BLaER1 treated with 17β-estradiol and CSF1 and Interleukin-3, amounts not matched to agents 10 nM and 100 nM (cell line): ENCODE measurements at regions not wholly inside any gene's neighbourhood (a gene's known extent, or its start where the extent isn't known, plus 50 kb on each side); places are given as distances from the start of the nearest gene placed in this dataset.
A peak's percentile ranks its signal among the peaks of the same experiment; 100 is the strongest.

Experiments
- H3K27ac ChIP-seq, 11 experiments: shearing (Covaris generic); formaldehyde crosslinking; 2 replicates each; pipeline ENCODE4 v1.8.1; 2022
- H3K27me3 ChIP-seq, 11 experiments: shearing (Covaris generic); formaldehyde crosslinking; 2 replicates each; pipeline ENCODE4 v1.8.1; 2022
- H3K36me3 ChIP-seq, 11 experiments: shearing (Covaris generic); formaldehyde crosslinking; 2 replicates each; pipeline ENCODE4 v1.8.1; 2022
- H3K4me1 ChIP-seq, 10 experiments: shearing (Covaris generic); formaldehyde crosslinking; 2 replicates each; pipeline ENCODE4 v1.8.1; 2022
- H3K4me2 ChIP-seq, 11 experiments: shearing (Covaris generic); formaldehyde crosslinking; 2 replicates each; pipeline ENCODE4 v1.8.1; 2022
- H3K4me3 ChIP-seq, 10 experiments: shearing (Covaris generic); formaldehyde crosslinking; 2 replicates each; pipeline ENCODE4 v1.8.1; 2022
- H3K9ac ChIP-seq, 11 experiments: shearing (Covaris generic); formaldehyde crosslinking; 2 replicates each; pipeline ENCODE4 v1.8.1; 2022
- H3K9me3 ChIP-seq, 11 experiments: shearing (Covaris generic); formaldehyde crosslinking; replicated peaks in 1 of 11; 2 replicates each; pipeline ENCODE4 v1.8.1; 2022
- H4K20me1 ChIP-seq, 11 experiments: shearing (Covaris generic); formaldehyde crosslinking; 2 replicates each; pipeline ENCODE4 v1.8.1; 2022
- Cebpa-rat ChIP-seq, 11 experiments: shearing (Covaris generic); IDR thresholded peaks; 2 replicates each; pipeline ENCODE4 v1.8.1; 2022

GRCh38 chr17:77354670-77355455, 214.1 kb downstream of the SEC14L1 start:
- Histone ChIP-seq H3K9me3 (no peaks in the 10 kb centered on the region), H3K4me2 (no peak overlapping the region; a peak in 1 of 22 replicates), H3K36me3 (peaks cover 0 to 7% (median 0%) of the 10 kb centered on the region in 11 experiments; a peak in 1 of 22 replicates), H3K4me3 (no peak overlapping the region), H3K27ac (no peak overlapping the region), H3K4me1 (peaks cover 10 to 33% (median 26%) of the 10 kb centered on the region in 10 experiments), H4K20me1 (peaks cover 0 to 98% (median 0%) of the 10 kb centered on the region in 11 experiments; a peak in 7 of 22 replicates), H3K27me3 (no peaks in the 10 kb centered on the region), H3K9ac (no peak overlapping the region)
- no peak for TF ChIP-seq Cebpa-rat (IDR thresholded peaks at IDR 0.05)

- H3K27ac ChIP-seq, result peak overlapping the region in 7 of 11 experiments; percentile 3 to 55 (median 40); a peak in 10 of 22 replicates
- peaks cover 10 to 29% (median 14%) of the 10 kb centered on the region in 10 experiments for H3K4me1 ChIP-seq
- peaks cover 0 to 98% (median 0%) of the 10 kb centered on the region in 11 experiments; a peak in 7 of 22 replicates for H4K20me1 ChIP-seq
- H3K4me3 ChIP-seq, result no peak overlapping the region
- H3K36me3 ChIP-seq, result peaks cover 0 to 7% (median 0%) of the 10 kb centered on the region in 11 experiments; a peak in 1 of 22 replicates
- H3K27me3 ChIP-seq, result no peaks in the 10 kb centered on the region
- peak overlapping the region; percentile 21 to 70 (median 53); a peak in 20 of 22 replicates for H3K4me2 ChIP-seq
- TF ChIP-seq Cebpa-rat (IDR thresholded peaks at IDR 0.05), result no peak
- H3K9me3 ChIP-seq, result no peaks in the 10 kb centered on the region
- peak overlapping the region in 2 of 11 experiments; percentile 12 to 50; a peak in 3 of 22 replicates for H3K9ac ChIP-seq
Observed at GRCh38 chr17:77356109-77356689, 215.4 kb downstream of the SEC14L1 start.

- H3K27me3 ChIP-seq, result no peaks in the 10 kb centered on the region
- no peak overlapping the region for H3K27ac ChIP-seq
- no peaks in the 10 kb centered on the region for H3K9me3 ChIP-seq
- H3K4me1 ChIP-seq, result peaks cover 10 to 25% (median 16%) of the 10 kb centered on the region in 10 experiments
- H3K9ac ChIP-seq, result no peak overlapping the region
- H4K20me1 ChIP-seq, result peaks cover 0 to 98% (median 0%) of the 10 kb centered on the region in 11 experiments; a peak in 7 of 22 replicates
- TF ChIP-seq Cebpa-rat (IDR thresholded peaks at IDR 0.05), result no peak
- H3K4me3 ChIP-seq, result no peak overlapping the region
- no peak overlapping the region for H3K4me2 ChIP-seq
- peaks cover 0 to 7% (median 0%) of the 10 kb centered on the region in 11 experiments; a peak in 1 of 22 replicates for H3K36me3 ChIP-seq
Observed at GRCh38 chr17:77356690-77357201, 216.0 kb downstream of the SEC14L1 start.

GRCh38 chr17:77358801-77359200, 218.0 kb downstream of the SEC14L1 start:
- Histone ChIP-seq H3K4me3 (no peak overlapping the region), H4K20me1 (peaks cover 0 to 98% (median 0%) of the 10 kb centered on the region in 11 experiments; a peak in 7 of 22 replicates), H3K9me3 (no peaks in the 10 kb centered on the region), H3K27me3 (no peaks in the 10 kb centered on the region), H3K9ac (no peak overlapping the region), H3K4me2 (no peak overlapping the region), H3K27ac (no peak overlapping the region), H3K4me1 (peaks cover 31 to 44% (median 36%) of the 10 kb centered on the region in 10 experiments), H3K36me3 (peaks cover 0 to 7% (median 0%) of the 10 kb centered on the region in 11 experiments; a peak in 1 of 22 replicates)
- TF ChIP-seq Cebpa-rat (IDR thresholded peaks at IDR 0.05), result no peak

GRCh38 chr17:77359236-77359635, 218.5 kb downstream of the SEC14L1 start:
- no peaks in the 10 kb centered on the region for H3K9me3 ChIP-seq
- H3K27me3 ChIP-seq, result no peaks in the 10 kb centered on the region
- peaks cover 0 to 98% (median 0%) of the 10 kb centered on the region in 11 experiments; a peak in 7 of 22 replicates for H4K20me1 ChIP-seq
- no peak overlapping the region for H3K27ac ChIP-seq
- no peak for TF ChIP-seq Cebpa-rat (IDR thresholded peaks at IDR 0.05)
- no peak overlapping the region for H3K4me3 ChIP-seq
- no peak overlapping the region for H3K4me2 ChIP-seq
- H3K9ac ChIP-seq, result no peak overlapping the region
- peaks cover 0 to 7% (median 0%) of the 10 kb centered on the region in 11 experiments; a peak in 1 of 22 replicates for H3K36me3 ChIP-seq
- H3K4me1 ChIP-seq, result peaks cover 35 to 46% (median 38%) of the 10 kb centered on the region in 10 experiments

GRCh38 chr17:77361986-77362620, 221.3 kb downstream of the SEC14L1 start:
- 0 out of 22 replicates have a peak, but pooled peaks cover 0 to 4% (median 0%) of the 10 kb centered on the region in 11 experiments for H3K27me3 ChIP-seq
- peaks cover 0 to 100% (median 0%) of the 10 kb centered on the region in 11 experiments; a peak in 8 of 22 replicates for H4K20me1 ChIP-seq
- H3K27ac ChIP-seq, result peak overlapping the region in 10 of 11 experiments; percentile 12 to 73 (median 51); a peak in 15 of 22 replicates
- peaks cover 54 to 62% (median 57%) of the 10 kb centered on the region in 10 experiments for H3K4me1 ChIP-seq
- no peak overlapping the region for H3K4me3 ChIP-seq
- peak overlapping the region; percentile 62 to 95 (median 77) for H3K4me2 ChIP-seq
- H3K36me3 ChIP-seq, result peaks cover 0 to 7% (median 0%) of the 10 kb centered on the region in 11 experiments; a peak in 1 of 22 replicates
- TF ChIP-seq Cebpa-rat (IDR thresholded peaks at IDR 0.05), result no peak
- peak overlapping the region; percentile 3 to 67 (median 49); a peak in 18 of 22 replicates for H3K9ac ChIP-seq
- no peaks in the 10 kb centered on the region for H3K9me3 ChIP-seq

- no peak overlapping the region for H3K4me3 ChIP-seq
- H3K9me3 ChIP-seq, result no peaks in the 10 kb centered on the region
- H3K4me1 ChIP-seq, result peaks cover 59 to 72% (median 63%) of the 10 kb centered on the region in 10 experiments
- 0 out of 22 replicates have a peak, but pooled peaks cover 0 to 4% (median 0%) of the 10 kb centered on the region in 11 experiments for H3K27me3 ChIP-seq
- no peak for TF ChIP-seq Cebpa-rat (IDR thresholded peaks at IDR 0.05)
- H3K36me3 ChIP-seq, result no peaks in the 10 kb centered on the region; a peak in 1 of 22 replicates
- H3K9ac ChIP-seq, result peak overlapping the region in 9 of 11 experiments; percentile 5 to 60 (median 30); a peak in 8 of 22 replicates
- peaks cover 0 to 100% (median 0%) of the 10 kb centered on the region in 11 experiments; a peak in 8 of 22 replicates for H4K20me1 ChIP-seq
- peak overlapping the region in 3 of 11 experiments; percentile 7 to 45 (median 38); a peak in 5 of 22 replicates for H3K27ac ChIP-seq
- H3K4me2 ChIP-seq, result peak overlapping the region; percentile 62 to 95 (median 77)
Observed at GRCh38 chr17:77363821-77364361, 223.1 kb downstream of the SEC14L1 start.

GRCh38 chr17:77364381-77364911, 223.7 kb downstream of the SEC14L1 start:
- H3K9ac ChIP-seq, result no peak overlapping the region
- H3K36me3 ChIP-seq, result no peaks in the 10 kb centered on the region
- H3K4me3 ChIP-seq, result no peak overlapping the region
- TF ChIP-seq Cebpa-rat (IDR thresholded peaks at IDR 0.05), result no peak
- H4K20me1 ChIP-seq, result peaks cover 0 to 100% (median 0%) of the 10 kb centered on the region in 11 experiments; a peak in 8 of 22 replicates
- peak overlapping the region; percentile 62 to 95 (median 77) for H3K4me2 ChIP-seq
- peaks cover 62 to 78% (median 66%) of the 10 kb centered on the region in 10 experiments for H3K4me1 ChIP-seq
- H3K27me3 ChIP-seq, result 0 out of 22 replicates have a peak, but pooled peaks cover 0 to 4% (median 0%) of the 10 kb centered on the region in 11 experiments
- H3K27ac ChIP-seq, result no peak overlapping the region
- no peaks in the 10 kb centered on the region for H3K9me3 ChIP-seq
